HepG2 (cell line): ENCODE measurements at regions not wholly inside any gene's neighbourhood (a gene's known extent, or its start where the extent isn't known, plus 50 kb on each side); places are given as distances from the start of the nearest gene placed in this dataset.

ENCODE experiments used
- CTCF ChIP-seq: sonication (generic); formaldehyde crosslinking; IDR thresholded peaks from 2 replicates; pipeline ENCODE4 v1.5.0; 2020; ENCODE audit warnings: mild to moderate bottlenecking, missing genetic modification reagents, moderate library complexity
- ELF1 ChIP-seq: sonication (generic); formaldehyde crosslinking; IDR thresholded peaks from 2 replicates; pipeline ENCODE4 v1.4.0; 2020; ENCODE audit warnings: missing genetic modification reagents
- FOSL1 ChIP-seq: sonication (generic); formaldehyde crosslinking; IDR thresholded peaks from 2 replicates; pipeline ENCODE4 v1.9.0; 2021; ENCODE audit warnings: missing genetic modification reagents, borderline replicate concordance
- FOXK1 ChIP-seq: sonication (generic); formaldehyde crosslinking; IDR thresholded peaks from 2 replicates; pipeline ENCODE4 v1.4.0; 2020; ENCODE audit warnings: low read depth, missing genetic modification reagents, borderline replicate concordance
- FOXP4 ChIP-seq: sonication (generic); formaldehyde crosslinking; IDR thresholded peaks from 2 replicates; pipeline ENCODE4 v1.4.0; 2020; ENCODE audit warnings: missing genetic modification reagents
- MAFK ChIP-seq, 2 experiments: IDR thresholded peaks in 1 of 2; conservative IDR thresholded peaks in 1 of 2; 2 replicates each; pipeline ENCODE4 v1.6.1; 2011; ENCODE audit warnings: improper control_type of control experiment in 2 of 2, low read length in 2 of 2
- NFYB ChIP-seq: sonication (generic); formaldehyde crosslinking; IDR thresholded peaks from 2 replicates; pipeline ENCODE4 v1.4.0; 2020; ENCODE audit warnings: missing genetic modification reagents
- POLR2AphosphoS5 ChIP-seq: IDR thresholded peaks from 2 replicates; pipeline ENCODE4 v1.6.1; 2012; ENCODE audit warnings: low read depth, low read length
- RCOR2 ChIP-seq: IDR thresholded peaks from 2 replicates; pipeline ENCODE4 v1.6.1; 2016; ENCODE audit warnings: missing biosample characterization, missing genetic modification reagents
- SIN3A ChIP-seq: IDR thresholded peaks from 2 replicates; pipeline ENCODE4 v1.6.1; 2011; ENCODE audit warnings: low read depth, mild to moderate bottlenecking, control low read depth, low read length, borderline replicate concordance
- SMAD1 ChIP-seq: sonication (generic); formaldehyde crosslinking; IDR thresholded peaks from 2 replicates; pipeline ENCODE4 v1.4.0; 2020; ENCODE audit warnings: missing genetic modification reagents, low read depth, mild to moderate bottlenecking, borderline replicate concordance
- SRY ChIP-seq: sonication (generic); formaldehyde crosslinking; IDR thresholded peaks from 2 replicates; pipeline ENCODE4 v1.8.0; 2022; ENCODE audit warnings: mild to moderate bottlenecking, missing genetic modification reagents
- ZNF318 ChIP-seq: sonication (generic); formaldehyde crosslinking; IDR thresholded peaks from 2 replicates; pipeline ENCODE4 v1.4.0; 2020; ENCODE audit warnings: mild to moderate bottlenecking, missing genetic modification reagents
- ZNF615 ChIP-seq: sonication (generic); formaldehyde crosslinking; IDR thresholded peaks from 2 replicates; pipeline ENCODE4 v1.5.0; 2020; ENCODE audit warnings: mild to moderate bottlenecking, missing genetic modification reagents, borderline replicate concordance

- TF ChIP-seq ZNF615 (CRISPR knock-in tag) (no peak), ZNF318 (no peak), SMAD1 (CRISPR knock-in tag) (no peak), RCOR2 (CRISPR knock-in tag) (no peak), SIN3A (no peak), ELF1 (no peak), CTCF (CRISPR knock-in tag) (no peak), FOXP4 (CRISPR knock-in tag) (no peak), MAFK (conservative IDR thresholded peaks at IDR 0.05 in 1 of 2, IDR thresholded peaks at IDR 0.05 in 1 of 2; ENCODE audit: low read length in 2 of 2) (no peak), NFYB (no peak), POLR2AphosphoS5 (no peak), FOSL1 (CRISPR knock-in tag) (no peak), SRY (CRISPR knock-in tag) (no peak), FOXK1 (CRISPR knock-in tag) (no peak)
These were observed 54.5 kb upstream of the PPM1J start for GRCh38 chr1:112769611-112770010.
